ENCODE measurements at regions not wholly inside any gene's neighbourhood (a gene's known extent, or its start where the extent isn't known, plus 50 kb on each side); places are given as distances from the start of the nearest gene placed in this dataset.
A peak's percentile ranks its signal among the peaks of the same experiment; 100 is the strongest.

DNA sequence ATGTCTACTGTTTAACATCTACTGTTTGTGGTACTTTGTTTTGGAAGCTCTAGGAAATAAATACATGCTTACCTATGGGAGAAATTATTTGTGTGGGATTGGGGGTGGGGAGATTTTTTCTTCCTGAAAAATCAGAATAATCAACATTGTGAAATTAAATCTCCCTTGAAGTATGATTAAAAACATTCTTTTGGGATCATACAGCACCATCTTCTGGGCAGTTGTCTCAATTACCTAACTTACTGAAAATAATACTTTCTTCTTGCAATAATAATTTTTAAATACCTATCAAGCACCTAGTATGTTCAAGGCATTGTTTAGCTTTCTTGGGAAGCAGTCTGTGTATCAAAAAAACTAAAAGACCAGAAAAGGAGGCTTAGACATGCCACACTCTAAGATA is 576.5 kb upstream of the ARGLU1 start:
- Mint-ChIP-seq H3K4me3 (no peak overlapping the region), H3K9me3 (no peaks in the 10 kb centered on the region)
- no peaks in the 10 kb centered on the region for H3K4me1 ChIP-seq (ENCODE audit: insufficient read depth, low read length)

More for the DNA sequence above, 576.5 kb upstream of the ARGLU1 start:
- H3K79me2 ChIP-seq (ENCODE audit: insufficient read depth, low read length): no peaks in the 10 kb centered on the region
- no peak overlapping the region for H2BK5ac ChIP-seq (ENCODE audit: insufficient read length, low read length)
- H3K4ac ChIP-seq (ENCODE audit: low read depth, low read length): no peak overlapping the region
- H3K9ac ChIP-seq (ENCODE audit: extremely low read depth, insufficient read length, low read length): no peak overlapping the region
- no peaks in the 10 kb centered on the region for H3K27me3 ChIP-seq (ENCODE audit: insufficient read depth, low read length)
- H4K91ac ChIP-seq (ENCODE audit: insufficient read length, low read depth, low read length): no peak overlapping the region
- TF ChIP-seq, protein P1, sequence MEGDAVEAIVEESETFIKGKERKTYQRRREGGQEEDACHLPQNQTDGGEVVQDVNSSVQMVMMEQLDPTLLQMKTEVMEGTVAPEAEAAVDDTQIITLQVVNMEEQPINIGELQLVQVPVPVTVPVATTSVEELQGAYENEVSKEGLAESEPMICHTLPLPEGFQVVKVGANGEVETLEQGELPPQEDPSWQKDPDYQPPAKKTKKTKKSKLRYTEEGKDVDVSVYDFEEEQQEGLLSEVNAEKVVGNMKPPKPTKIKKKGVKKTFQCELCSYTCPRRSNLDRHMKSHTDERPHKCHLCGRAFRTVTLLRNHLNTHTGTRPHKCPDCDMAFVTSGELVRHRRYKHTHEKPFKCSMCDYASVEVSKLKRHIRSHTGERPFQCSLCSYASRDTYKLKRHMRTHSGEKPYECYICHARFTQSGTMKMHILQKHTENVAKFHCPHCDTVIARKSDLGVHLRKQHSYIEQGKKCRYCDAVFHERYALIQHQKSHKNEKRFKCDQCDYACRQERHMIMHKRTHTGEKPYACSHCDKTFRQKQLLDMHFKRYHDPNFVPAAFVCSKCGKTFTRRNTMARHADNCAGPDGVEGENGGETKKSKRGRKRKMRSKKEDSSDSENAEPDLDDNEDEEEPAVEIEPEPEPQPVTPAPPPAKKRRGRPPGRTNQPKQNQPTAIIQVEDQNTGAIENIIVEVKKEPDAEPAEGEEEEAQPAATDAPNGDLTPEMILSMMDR (conservative IDR thresholded peaks at IDR 0.05): peak; percentile 52; the same call in 2 of the 3 replicates
- H3K4me2 ChIP-seq (ENCODE audit: insufficient read depth, insufficient read length, low read length): no peak overlapping the region
- Mint-ChIP-seq H3K36me3 (ENCODE audit: insufficient read depth in 1 of 3, low read depth in 3 of 3) (peaks cover 0 to 4% (median 0%) of the 10 kb centered on the region in 3 experiments; a peak in 2 of 7 replicates), H3K4me1 (peaks cover 0 to 6% of the 10 kb centered on the region in 2 experiments; a peak in 2 of 4 replicates), H3K27ac (no peak overlapping the region), H3K27me3 (ENCODE audit: low read depth) (no peaks in the 10 kb centered on the region)
- no peak overlapping the region for H2BK15ac ChIP-seq (ENCODE audit: low read depth, low read length)
- H2AK5ac ChIP-seq (ENCODE audit: insufficient read length, low read length): no peak overlapping the region
- no peak overlapping the region for H3K56ac ChIP-seq (ENCODE audit: insufficient read length, low read depth, low read length)
- DNase-seq: no peak
- no peak overlapping the region for H3K18ac ChIP-seq (ENCODE audit: insufficient read length, low read depth, low read length)
- H2BK120ac ChIP-seq (ENCODE audit: low read depth, low read length, poor library complexity, severe bottlenecking): no peak overlapping the region
- H4K20me1 ChIP-seq (ENCODE audit: control insufficient read depth, insufficient read depth, insufficient read length): no peaks in the 10 kb centered on the region
- H3T11ph ChIP-seq (ENCODE audit: low read length): no peak overlapping the region
- H3K9me3 ChIP-seq (ENCODE audit: control insufficient read depth, low read depth, low read length): no peaks in the 10 kb centered on the region
- no peak overlapping the region for H2BK12ac ChIP-seq (ENCODE audit: insufficient read length, low read depth, low read length)
- H3K79me1 ChIP-seq (ENCODE audit: insufficient read depth, low read depth, low read length, poor library complexity, severe bottlenecking): no peaks in the 10 kb centered on the region
- no peak overlapping the region for H4K8ac ChIP-seq (replicated peaks; ENCODE audit: insufficient read length, low read depth, low read length)
- H3K14ac ChIP-seq (ENCODE audit: insufficient read depth, low read length): no peak overlapping the region
- no peak overlapping the region for H2BK20ac ChIP-seq (ENCODE audit: low read depth, low read length, poor library complexity, severe bottlenecking)
- H4K5ac ChIP-seq (ENCODE audit: insufficient read length, low read depth, low read length): no peak overlapping the region
- no peak overlapping the region for H3K23ac ChIP-seq (ENCODE audit: insufficient read length, low read depth, low read length)
- H2AFZ ChIP-seq (ENCODE audit: low read length): no peak overlapping the region
- H3K23me2 ChIP-seq (ENCODE audit: insufficient read length, low read depth, low read length, poor library complexity, severe bottlenecking): no peaks in the 10 kb centered on the region
- H3K27ac ChIP-seq (ENCODE audit: insufficient read length, low read depth, low read length): no peak overlapping the region

All from H9 (cell line).